OCI-LY7 (cell line): ENCODE measurements at regions not wholly inside any gene's neighbourhood (a gene's known extent, or its start where the extent isn't known, plus 50 kb on each side); places are given as distances from the start of the nearest gene placed in this dataset.

Experiments used
- BruUV-seq: library from RNA; stranded (reverse); fragments of 400-500 nt; replicated peaks from 2 replicates; lab custom pipeline; 2021; lab: Mats Ljungman, UMichigan
- CTCF ChIA-PET: fragments of 300-600 bp; sonication (Branson Sonifier 250); formaldehyde crosslinking; loops from one replicate; lab custom pipeline; 2022; ENCODE audit warnings: antibody characterized with exemption; ENCODE audit not compliant: unreplicated experiment; lab: Charles Lee
- POLR2A ChIA-PET: fragments of 300-600 bp; sonication (Branson Sonifier 250); formaldehyde crosslinking; loops from one replicate; lab custom pipeline; 2022; ENCODE audit warnings: antibody characterized with exemption; lab: Charles Lee
- DNase-seq: peaks from one replicate; pipeline ENCODE4 v3.0.0-alpha.2; 2015; ENCODE audit warnings: low spot score
- H2AFZ ChIP-seq: fragments of 200-600 bp; sonication (generic), shearing (Covaris generic); 2 replicates; pipeline ENCODE4 v1.6.1; 2014; ENCODE audit warnings: mild to moderate bottlenecking, antibody characterized with exemption, low read length, moderate library complexity
- H3K27ac ChIP-seq: fragments of 200-600 bp; sonication (generic); 2 replicates; pipeline ENCODE4 v1.5.1; 2014; ENCODE audit warnings: mixed run types, low read depth, mild to moderate bottlenecking, moderate library complexity, low read length, inconsistent platforms; ENCODE audit not compliant: poor library complexity, severe bottlenecking
- H3K36me3 ChIP-seq: fragments of 200-600 bp; sonication (generic); 2 replicates; pipeline ENCODE4 v1.6.1; 2014; ENCODE audit warnings: mild to moderate bottlenecking, antibody characterized with exemption, low read length, moderate library complexity, mixed read lengths; ENCODE audit not compliant: insufficient read depth
- H3K4me1 ChIP-seq: fragments of 200-600 bp; sonication (generic); 2 replicates; pipeline ENCODE4 v1.5.1; 2014; ENCODE audit warnings: mild to moderate bottlenecking, low read length; ENCODE audit not compliant: insufficient read depth, poor library complexity, severe bottlenecking
- H3K4me2 ChIP-seq: fragments of 200-600 bp; sonication (generic); 2 replicates; pipeline ENCODE4 v1.6.1; 2014; ENCODE audit warnings: mild to moderate bottlenecking, low read length
- H3K4me3 ChIP-seq: fragments of 200-600 bp; sonication (generic); 2 replicates; pipeline ENCODE4 v1.5.1; 2014; ENCODE audit warnings: mild to moderate bottlenecking, low read depth, low read length; ENCODE audit not compliant: poor library complexity, severe bottlenecking
- H3K79me2 ChIP-seq: fragments of 200-600 bp; sonication (generic); 2 replicates; pipeline ENCODE4 v1.6.1; 2016; ENCODE audit warnings: low read depth, mild to moderate bottlenecking, low read length, moderate library complexity, mixed read lengths; ENCODE audit not compliant: insufficient read depth
- H3K9me2 ChIP-seq: fragments of 200-600 bp; sonication (generic); 2 replicates; pipeline ENCODE4 v1.6.1; 2016; ENCODE audit warnings: mild to moderate bottlenecking, low read length, mixed read lengths; ENCODE audit not compliant: insufficient read depth
- H3K9me3 ChIP-seq: fragments of 200-600 bp; sonication (generic); 2 replicates; pipeline ENCODE4 v1.6.1; 2014; ENCODE audit warnings: mild to moderate bottlenecking, mixed run types, low read length, mixed read lengths
- H4K20me1 ChIP-seq: fragments of 200-600 bp; sonication (generic); 2 replicates; pipeline ENCODE4 v1.6.1; 2014; ENCODE audit warnings: mild to moderate bottlenecking, antibody characterized with exemption, low read length, moderate library complexity, mixed read lengths; ENCODE audit not compliant: insufficient read depth
- EZH2phosphoT487 ChIP-seq: fragments of 200-600 bp; sonication (generic); IDR thresholded peaks from 2 replicates; pipeline ENCODE4 v1.6.1; 2018; ENCODE audit warnings: low read depth, borderline replicate concordance, mild to moderate bottlenecking, mixed run types, antibody characterized with exemption, low read length, moderate library complexity, mixed read lengths
- intact Hi-C: fragments of 100-400 bp; cut with micrococcal nuclease; formaldehyde crosslinking; loops from one replicate; pipeline ENCODE4 v1.10.0; 2022; ENCODE audit not compliant: unreplicated experiment
- TF ChIP-seq, protein P1 (sequence below): fragments of 200-600 bp; sonication (generic); conservative IDR thresholded peaks from 2 replicates; pipeline ENCODE4 v1.5.1; 2014; ENCODE audit warnings: mild to moderate bottlenecking, antibody characterized with exemption, low read length, moderate library complexity, mixed read lengths

- H4K20me1 ChIP-seq: no peaks in the 10 kb centered on the region; the same call in 1 of the 2 replicates
- H3K4me3 ChIP-seq: no peak overlapping the region
- CTCF ChIA-PET: no interaction called here
- H3K36me3 ChIP-seq: no peaks in the 10 kb centered on the region
- H3K79me2 ChIP-seq: no peaks in the 10 kb centered on the region
- POLR2A ChIA-PET: no interaction called here
- BruUV-seq: no TSS peak
- no peak for TF ChIP-seq EZH2phosphoT487
- TF ChIP-seq, protein P1, sequence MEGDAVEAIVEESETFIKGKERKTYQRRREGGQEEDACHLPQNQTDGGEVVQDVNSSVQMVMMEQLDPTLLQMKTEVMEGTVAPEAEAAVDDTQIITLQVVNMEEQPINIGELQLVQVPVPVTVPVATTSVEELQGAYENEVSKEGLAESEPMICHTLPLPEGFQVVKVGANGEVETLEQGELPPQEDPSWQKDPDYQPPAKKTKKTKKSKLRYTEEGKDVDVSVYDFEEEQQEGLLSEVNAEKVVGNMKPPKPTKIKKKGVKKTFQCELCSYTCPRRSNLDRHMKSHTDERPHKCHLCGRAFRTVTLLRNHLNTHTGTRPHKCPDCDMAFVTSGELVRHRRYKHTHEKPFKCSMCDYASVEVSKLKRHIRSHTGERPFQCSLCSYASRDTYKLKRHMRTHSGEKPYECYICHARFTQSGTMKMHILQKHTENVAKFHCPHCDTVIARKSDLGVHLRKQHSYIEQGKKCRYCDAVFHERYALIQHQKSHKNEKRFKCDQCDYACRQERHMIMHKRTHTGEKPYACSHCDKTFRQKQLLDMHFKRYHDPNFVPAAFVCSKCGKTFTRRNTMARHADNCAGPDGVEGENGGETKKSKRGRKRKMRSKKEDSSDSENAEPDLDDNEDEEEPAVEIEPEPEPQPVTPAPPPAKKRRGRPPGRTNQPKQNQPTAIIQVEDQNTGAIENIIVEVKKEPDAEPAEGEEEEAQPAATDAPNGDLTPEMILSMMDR: no peak
- H3K9me2 ChIP-seq: no peaks in the 10 kb centered on the region
- no peak overlapping the region for H3K4me2 ChIP-seq
- no peaks in the 10 kb centered on the region for H3K9me3 ChIP-seq
- H2AFZ ChIP-seq: no peak overlapping the region
- H3K4me1 ChIP-seq: no peaks in the 10 kb centered on the region
- intact Hi-C loops: no loop called here
- DNase-seq: no peak
- no peak overlapping the region for H3K27ac ChIP-seq
Measured at GRCh38 chr5:120738568-120738967, 274.5 kb downstream of the PRR16 start.

DNA sequence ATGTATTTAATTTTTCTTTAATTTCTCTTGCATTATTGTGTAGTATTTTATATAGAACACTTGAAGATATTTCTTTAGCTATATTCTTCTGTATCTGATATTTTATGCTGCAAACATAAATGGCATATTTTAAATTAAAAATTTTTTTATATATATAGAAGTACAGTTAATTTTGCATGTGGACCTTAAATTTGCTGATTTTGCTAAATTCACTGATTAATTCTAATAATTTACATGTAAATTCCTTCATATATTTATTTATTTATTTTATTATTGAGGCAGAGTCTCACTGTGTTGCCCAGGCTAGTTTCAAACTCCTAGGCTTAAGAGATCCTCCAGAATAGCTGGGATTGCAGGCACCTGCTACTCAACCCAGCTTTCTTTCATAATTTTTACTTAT is 276.9 kb downstream of the PRR16 start:
- Histone ChIP-seq H2AFZ (no peak overlapping the region), H4K20me1 (no peaks in the 10 kb centered on the region; the same call in 1 of the 2 replicates), H3K27ac (no peak overlapping the region), H3K4me2 (no peak overlapping the region), H3K9me3 (no peaks in the 10 kb centered on the region), H3K36me3 (no peaks in the 10 kb centered on the region), H3K79me2 (no peaks in the 10 kb centered on the region), H3K9me2 (no peaks in the 10 kb centered on the region), H3K4me3 (no peak overlapping the region), H3K4me1 (no peaks in the 10 kb centered on the region)
- intact Hi-C loops: no loop called here
- TF ChIP-seq, protein P1: no peak
- no peak for TF ChIP-seq EZH2phosphoT487
- no peak for DNase-seq
- ChIA-PET POLR2A (no interaction called here), CTCF (no interaction called here)
- no TSS peak for BruUV-seq

DNA sequence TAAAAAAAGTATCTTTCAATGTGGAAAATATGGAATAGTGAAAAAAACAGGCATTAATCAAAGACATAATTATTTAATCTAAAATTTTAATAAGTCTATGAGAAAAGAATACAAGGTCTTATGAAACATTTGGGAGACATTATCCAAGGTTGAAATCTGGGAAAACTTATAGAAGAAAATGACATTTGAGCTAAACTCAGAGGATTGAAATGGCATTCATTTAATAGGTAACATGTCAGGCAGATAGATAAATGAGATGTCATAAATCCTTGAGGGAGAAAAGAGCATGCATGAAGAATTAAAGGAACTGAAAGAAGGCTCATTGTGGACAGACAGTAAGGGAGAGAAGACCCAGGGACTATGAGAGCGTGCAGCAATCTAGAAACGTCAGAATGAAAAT is 284.4 kb downstream of the PRR16 start:
- H3K27ac ChIP-seq: no peak overlapping the region
- POLR2A ChIA-PET: no interaction called here

More for the DNA sequence above, 284.4 kb downstream of the PRR16 start:
- no peaks in the 10 kb centered on the region for H4K20me1 ChIP-seq
- H3K79me2 ChIP-seq: no peaks in the 10 kb centered on the region
- no peaks in the 10 kb centered on the region for H3K36me3 ChIP-seq
- intact Hi-C loops: no loop called here
- H2AFZ ChIP-seq: no peak overlapping the region
- no peaks in the 10 kb centered on the region for H3K9me2 ChIP-seq
- CTCF ChIA-PET: no interaction called here
- BruUV-seq: no TSS peak
- H3K9me3 ChIP-seq: no peaks in the 10 kb centered on the region
- TF ChIP-seq EZH2phosphoT487: no peak
- TF ChIP-seq, protein P1: no peak
- no peak overlapping the region for H3K4me2 ChIP-seq
- no peak overlapping the region for H3K4me3 ChIP-seq
- H3K4me1 ChIP-seq: no peaks in the 10 kb centered on the region
- no peak for DNase-seq
